ENCODE measurements at regions not wholly inside any gene's neighbourhood (a gene's known extent, or its start where the extent isn't known, plus 50 kb on each side); places are given as distances from the start of the nearest gene placed in this dataset.

- DNase-seq (no peak), ATAC-seq (no peak)
- intact Hi-C loops (cut with micrococcal nuclease), result no loop called here
Measured at GRCh38 chr11:92411431-92411830, 186.8 kb downstream of the FAT3 start.

- DNase-seq (no peak), ATAC-seq (no peak)
- intact Hi-C loops (cut with micrococcal nuclease), result no loop called here
Measured at GRCh38 chr11:92413757-92414513, 189.3 kb downstream of the FAT3 start.

- ATAC-seq (no peak), DNase-seq (no peak)
- intact Hi-C loops (cut with micrococcal nuclease), result no loop called here
Measured at GRCh38 chr11:92416971-92417725, 192.5 kb downstream of the FAT3 start.

GRCh38 chr11:92423115-92424034 is 198.8 kb downstream of the FAT3 start:
- DNase-seq (no peak), ATAC-seq (no peak)
- intact Hi-C loops (cut with micrococcal nuclease), result no loop called here

- no peak for DNase-seq
- no peak for ATAC-seq
- intact Hi-C loops (cut with micrococcal nuclease), result no loop called here
Measured at GRCh38 chr11:92424281-92424680, 199.7 kb downstream of the FAT3 start.

GRCh38 chr11:92425127-92425526 is 200.5 kb downstream of the FAT3 start:
- ATAC-seq (no peak), DNase-seq (no peak)
- intact Hi-C loops (cut with micrococcal nuclease), result no loop called here

- ATAC-seq (no peak), DNase-seq (no peak)
- intact Hi-C loops (cut with micrococcal nuclease), result no loop called here
Measured at GRCh38 chr11:92432515-92432914, 207.9 kb downstream of the FAT3 start.

GRCh38 chr11:92436034-92436920 is 211.7 kb downstream of the FAT3 start:
- no peak for ATAC-seq
- DNase-seq, result no peak
- intact Hi-C loops (cut with micrococcal nuclease), result no loop called here

- DNase-seq, result no peak
Measured at GRCh38 chr11:92439133-92439532, 214.5 kb downstream of the FAT3 start.

GRCh38 chr11:92440701-92441442 is 216.3 kb downstream of the FAT3 start:
- intact Hi-C loops (cut with micrococcal nuclease), result no loop called here
- ATAC-seq (no peak), DNase-seq (no peak)

More at GRCh38 chr11:92439133-92439532, 214.5 kb downstream of the FAT3 start:
- no peak for ATAC-seq
- intact Hi-C loops (cut with micrococcal nuclease), result no loop called here

- DNase-seq, result no peak
- intact Hi-C loops (cut with micrococcal nuclease), result no loop called here
- ATAC-seq, result no peak
Measured at GRCh38 chr11:92441443-92441726, 216.8 kb downstream of the FAT3 start.

- DNase-seq (no peak), ATAC-seq (peak; percentile 53)
- intact Hi-C loops (cut with micrococcal nuclease), result no loop called here
Measured at GRCh38 chr11:92443199-92443598, 218.6 kb downstream of the FAT3 start.

- ATAC-seq (no peak), DNase-seq (no peak)
- intact Hi-C loops (cut with micrococcal nuclease), result no loop called here
Measured at GRCh38 chr11:92447586-92447985, 223.0 kb downstream of the FAT3 start.

GRCh38 chr11:92449222-92449621 is 224.6 kb downstream of the FAT3 start:
- no peak for ATAC-seq
- intact Hi-C loops (cut with micrococcal nuclease), result no loop called here

GRCh38 chr11:92449780-92450179 is 225.2 kb downstream of the FAT3 start:
- intact Hi-C loops (cut with micrococcal nuclease), result no loop called here
- ATAC-seq (no peak), DNase-seq (no peak)

More at GRCh38 chr11:92449222-92449621, 224.6 kb downstream of the FAT3 start:
- no peak for DNase-seq

GRCh38 chr11:92451063-92451462 is 226.4 kb downstream of the FAT3 start:
- intact Hi-C loops (cut with micrococcal nuclease), result no loop called here
- ATAC-seq (no peak), DNase-seq (no peak)

GRCh38 chr11:92453055-92453454 is 228.4 kb downstream of the FAT3 start:
- DNase-seq (no peak), ATAC-seq (no peak)
- intact Hi-C loops (cut with micrococcal nuclease), result no loop called here

GRCh38 chr11:92455210-92455790 is 230.7 kb downstream of the FAT3 start:
- DNase-seq (no peak), ATAC-seq (no peak)
- intact Hi-C loops (cut with micrococcal nuclease), result no loop called here
